Stimulated activated CD8-positive, alpha-beta memory T cell treated with anti-CD3 and anti-CD28 coated beads, Interleukin-7, amount 100 ng/mL, for 4 hours (primary cell): ENCODE measurements at regions not wholly inside any gene's neighbourhood (a gene's known extent, or its start where the extent isn't known, plus 50 kb on each side); places are given as distances from the start of the nearest gene placed in this dataset.

Experiments used
- DNase-seq, 2 donors: peaks; one replicate each; pipeline ENCODE4 v3.0.0-alpha.2; 2020; ENCODE audit warnings: low read depth in 2 of 2

DNA sequence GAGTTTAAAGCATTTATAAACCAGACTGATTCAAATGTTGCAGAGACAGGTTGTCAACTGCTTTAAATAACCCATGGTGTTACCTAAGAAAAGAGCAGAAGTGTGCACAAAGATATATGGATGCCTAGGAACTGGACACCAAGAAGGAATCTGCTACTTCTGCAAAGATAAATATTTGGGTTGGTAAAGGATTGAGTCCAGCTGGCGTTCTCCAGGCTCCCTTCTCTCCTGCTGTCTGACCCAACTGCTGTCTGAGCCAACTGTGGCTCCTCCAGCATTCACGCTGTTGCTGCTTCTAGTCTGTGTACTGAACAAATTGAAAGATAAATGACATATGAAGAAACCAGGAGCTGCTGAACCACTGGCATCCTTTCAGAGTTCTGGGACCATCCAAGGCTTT lies 1167.8 kb upstream of the PRKX start:
- DNase-seq = no peak

DNA sequence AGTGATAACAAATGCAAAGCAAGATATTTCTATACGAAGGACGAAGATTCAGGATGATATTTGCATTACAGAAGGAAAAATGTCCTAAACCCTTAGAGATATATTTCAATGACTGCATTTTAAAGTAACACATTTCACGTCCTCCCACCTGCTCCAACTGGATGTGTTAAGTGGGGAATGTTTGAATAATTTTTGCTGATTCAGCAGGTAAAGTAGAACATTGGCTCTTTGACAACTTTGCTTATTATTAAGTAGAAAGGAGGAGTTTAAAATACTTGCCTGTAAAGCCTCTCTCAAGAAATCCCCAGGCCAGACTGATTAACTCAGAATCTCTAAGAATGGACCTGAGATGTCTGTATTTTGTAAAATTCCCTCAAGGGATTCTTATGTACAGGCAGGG lies 1165.2 kb upstream of the PRKX start:
- DNase-seq = no peak

DNA sequence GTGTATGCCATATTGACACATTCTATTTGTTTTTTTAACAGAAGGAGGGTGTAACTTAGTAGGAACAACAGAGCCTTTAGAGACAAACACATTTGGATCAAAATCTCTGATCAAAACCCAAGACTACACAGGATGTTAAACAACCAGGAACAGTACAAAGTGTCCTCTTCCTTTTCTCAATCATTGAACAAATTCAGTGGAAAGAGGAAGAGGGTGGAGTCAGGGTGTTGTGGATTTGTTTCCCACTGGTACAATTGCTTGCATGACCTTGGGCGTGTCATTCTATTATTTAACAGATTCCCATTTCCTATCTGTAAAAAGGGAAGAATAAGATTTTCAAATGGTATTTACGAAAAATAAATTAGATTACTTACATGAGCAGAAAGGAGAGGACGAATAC lies 1162.8 kb upstream of the PRKX start:
- DNase-seq = no peak

DNA sequence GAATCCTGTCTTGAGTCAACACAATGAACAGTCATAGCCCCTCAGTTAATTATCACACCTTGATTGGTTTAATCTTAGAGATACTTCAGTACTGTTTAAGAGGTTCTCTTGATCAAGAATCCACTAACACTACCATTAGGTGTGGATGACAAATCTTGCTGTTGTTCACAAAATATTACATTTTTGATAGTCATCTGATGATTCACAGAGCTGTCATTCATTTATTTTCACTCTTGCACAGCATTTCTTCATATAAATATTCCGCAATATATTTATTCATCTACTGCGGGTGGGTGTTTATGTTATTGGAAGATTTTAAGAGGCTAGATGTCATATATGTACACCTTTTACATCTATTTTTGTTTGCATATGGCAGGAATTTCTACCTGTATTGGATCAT lies 1138.1 kb upstream of the PRKX start:
- no peak for DNase-seq

DNA sequence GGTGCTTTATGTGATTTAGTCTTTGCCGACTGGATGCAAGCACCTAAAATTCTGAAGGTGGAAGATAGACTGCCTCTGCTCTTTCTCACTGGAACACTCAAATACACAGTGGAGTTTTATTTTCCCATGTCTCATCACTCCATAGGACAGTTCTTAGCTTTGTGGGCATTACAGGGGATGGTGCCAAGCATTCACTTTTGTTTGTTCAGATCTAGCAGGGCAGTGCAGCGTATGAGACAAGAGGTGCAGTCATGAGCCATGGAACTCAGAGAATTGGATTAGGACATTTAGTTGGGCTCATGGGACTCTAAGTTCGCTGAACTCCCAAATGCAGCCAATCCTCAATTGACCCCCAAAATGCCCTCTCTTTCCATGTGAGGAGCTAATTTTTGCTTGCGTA lies 1136.9 kb upstream of the PRKX start:
- no peak for DNase-seq

DNA sequence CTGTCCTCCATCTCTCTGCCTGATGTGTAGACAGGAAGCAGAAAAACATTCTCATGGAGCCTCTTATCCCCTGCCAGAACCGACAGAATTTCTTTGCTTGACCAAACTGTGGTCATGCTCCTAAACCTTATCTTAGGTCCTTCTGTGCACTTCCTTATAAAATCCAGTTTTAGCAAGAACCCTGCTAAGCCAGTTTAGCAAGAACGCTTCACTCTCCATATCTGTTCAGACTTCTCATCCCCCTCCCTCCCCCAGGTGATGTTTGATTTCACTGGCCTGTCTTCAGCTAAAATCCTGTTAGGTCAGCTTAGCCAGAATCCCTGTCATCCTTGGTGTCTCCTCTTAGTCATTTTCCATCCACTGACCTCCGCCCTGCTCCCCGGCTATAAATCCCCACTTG lies 1130.9 kb upstream of the PRKX start:
- DNase-seq = no peak

DNA sequence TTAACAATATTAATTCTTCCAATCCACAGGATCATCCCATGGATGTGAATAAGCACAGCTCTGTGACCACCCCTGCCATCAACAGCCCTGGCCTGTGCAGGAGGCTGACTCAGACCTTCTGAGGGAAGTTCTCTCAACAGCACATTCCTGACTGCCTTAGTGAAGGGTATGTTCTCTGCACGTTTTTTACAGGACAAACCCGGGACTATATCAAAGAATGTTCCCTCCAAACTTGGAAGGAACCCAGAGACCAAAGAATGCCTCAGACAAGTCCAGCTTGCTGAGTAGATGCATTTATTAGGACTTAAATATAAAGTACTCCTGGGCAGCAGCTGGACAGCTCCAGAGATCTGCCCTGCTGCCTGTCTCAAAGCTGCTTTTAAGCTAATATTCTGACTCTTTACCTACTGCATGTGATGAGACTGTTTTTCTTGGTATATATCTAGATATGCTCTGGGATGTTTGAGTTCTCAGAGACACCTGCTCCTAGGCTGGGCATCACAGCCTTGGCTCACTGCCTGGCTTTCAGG lies 1127.8 kb upstream of the PRKX start:
- no peak for DNase-seq

DNA sequence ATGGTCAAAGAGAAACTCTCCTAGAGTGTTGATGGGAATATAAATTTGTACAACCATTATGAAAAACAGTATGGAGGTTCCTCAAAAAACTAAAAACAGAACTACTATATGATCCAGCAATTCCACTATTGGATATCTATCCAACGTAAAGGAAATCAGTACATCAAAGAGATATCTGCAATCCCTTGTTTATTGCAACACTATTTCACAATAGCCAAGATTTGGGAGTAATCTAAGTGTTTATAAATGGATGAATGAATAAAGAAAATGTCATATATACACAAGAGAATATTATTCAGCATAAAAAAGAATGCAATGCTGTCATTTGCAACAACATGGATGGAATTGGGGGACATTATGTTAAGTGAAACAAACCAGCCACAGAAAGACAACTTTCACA lies 1118.1 kb upstream of the PRKX start:
- no peak for DNase-seq

DNA sequence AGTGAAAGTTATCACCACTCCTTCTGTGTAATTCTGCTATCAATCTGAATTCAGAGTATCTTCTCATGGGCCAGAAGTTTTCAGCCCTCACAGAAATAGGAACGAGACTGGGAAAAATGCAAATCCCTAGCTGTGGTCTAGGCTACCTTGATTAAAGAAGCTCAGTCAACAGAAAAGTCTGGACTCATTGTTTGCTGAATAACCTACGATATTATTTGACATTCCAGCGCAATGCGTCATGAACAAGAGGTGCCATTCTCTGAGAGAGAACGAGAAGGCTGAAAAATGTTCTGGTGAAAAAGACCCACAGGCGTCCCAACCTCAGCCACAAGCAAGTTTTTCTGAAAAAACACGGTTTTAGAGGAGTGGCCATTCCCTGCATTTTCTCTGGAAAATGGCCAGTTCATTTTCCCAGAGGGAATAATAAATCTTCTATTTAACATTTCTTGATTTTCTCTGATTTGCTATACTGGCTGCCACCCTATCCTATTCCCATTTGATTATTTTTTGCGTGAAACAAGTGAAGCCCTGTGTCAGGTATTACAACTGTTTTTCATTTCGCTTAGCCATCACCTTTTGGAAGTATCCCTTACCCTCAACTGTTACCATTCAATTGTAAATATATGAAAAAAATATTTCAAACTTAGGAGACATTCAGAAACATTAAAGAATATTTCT lies 1117.6 kb upstream of the PRKX start:
- DNase-seq = no peak

DNA sequence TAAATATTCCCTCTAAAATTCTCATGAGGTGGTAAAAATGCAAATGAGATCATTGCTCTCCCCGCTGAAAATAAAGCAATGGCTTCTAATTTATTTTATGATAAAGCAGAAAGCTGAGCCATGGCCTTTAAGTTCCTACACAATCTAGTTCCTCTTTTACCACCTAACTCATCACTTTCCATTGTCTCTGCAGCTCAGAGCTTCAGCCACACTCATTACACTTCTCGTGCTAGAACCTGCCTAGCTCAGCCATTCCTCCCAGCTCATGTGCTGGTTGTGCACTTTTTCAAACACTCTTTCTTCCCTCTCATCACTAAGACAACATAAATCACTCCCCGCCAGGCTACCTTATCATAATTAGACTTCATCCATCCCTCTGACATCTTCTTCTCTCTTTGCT lies 1112.1 kb upstream of the PRKX start:
- DNase-seq = no peak

DNA sequence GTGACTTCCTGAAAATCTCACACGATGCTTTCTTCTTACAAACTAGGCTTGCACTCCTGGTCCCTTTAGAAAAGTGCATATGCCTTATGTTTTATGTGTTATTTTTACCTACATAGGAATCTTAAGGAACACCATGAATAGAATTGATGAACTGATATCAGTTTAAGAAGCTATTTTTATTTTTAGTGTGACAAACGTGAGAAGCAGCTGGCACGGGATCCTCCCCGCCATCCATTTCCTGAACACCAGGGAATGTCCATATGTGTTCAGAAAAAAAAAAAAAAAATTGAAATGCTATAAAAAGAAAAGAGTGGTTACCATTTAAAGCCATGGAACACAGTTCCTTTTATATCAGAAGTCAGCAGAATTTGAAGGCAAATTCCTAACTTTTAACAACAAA lies 1096.1 kb upstream of the PRKX start:
- no peak for DNase-seq

DNA sequence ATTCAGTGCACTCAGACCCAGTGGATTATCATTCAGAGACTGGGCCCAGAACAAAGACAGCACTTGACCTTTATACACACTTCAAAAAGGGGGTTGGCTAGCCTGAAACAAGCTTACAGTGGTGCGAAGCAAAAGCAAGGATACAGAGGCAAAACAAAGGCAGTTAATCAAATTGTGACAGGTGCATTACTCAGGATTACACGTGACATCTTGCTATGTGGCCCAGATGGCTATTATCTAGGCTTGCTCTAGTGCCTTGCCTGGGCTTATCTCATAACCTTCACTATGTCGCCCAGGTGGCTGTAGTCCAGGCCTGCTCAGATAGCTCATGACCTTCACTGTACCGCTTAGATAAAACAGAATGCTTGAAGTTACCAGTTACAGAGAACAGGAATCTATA lies 1092.1 kb upstream of the PRKX start:
- DNase-seq = no peak

DNA sequence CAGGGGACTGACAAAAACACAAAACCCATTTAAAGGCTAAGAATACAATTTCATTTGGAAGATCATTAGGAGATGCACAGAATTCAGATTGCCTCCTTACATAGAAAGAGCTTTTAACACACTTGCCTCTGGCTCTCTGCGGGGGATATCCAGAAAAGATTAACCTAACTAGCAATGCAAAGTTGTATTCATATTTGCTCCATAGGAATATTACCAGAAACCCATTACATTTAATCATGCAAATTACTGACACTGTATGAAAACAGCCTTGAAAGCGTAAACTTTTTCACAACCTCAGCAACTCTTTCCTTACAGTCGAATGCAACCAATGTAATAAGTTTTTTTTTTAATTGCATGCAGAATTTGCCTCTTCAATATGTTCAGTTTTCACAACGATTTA lies 1087.3 kb upstream of the PRKX start:
- DNase-seq = no peak

DNA sequence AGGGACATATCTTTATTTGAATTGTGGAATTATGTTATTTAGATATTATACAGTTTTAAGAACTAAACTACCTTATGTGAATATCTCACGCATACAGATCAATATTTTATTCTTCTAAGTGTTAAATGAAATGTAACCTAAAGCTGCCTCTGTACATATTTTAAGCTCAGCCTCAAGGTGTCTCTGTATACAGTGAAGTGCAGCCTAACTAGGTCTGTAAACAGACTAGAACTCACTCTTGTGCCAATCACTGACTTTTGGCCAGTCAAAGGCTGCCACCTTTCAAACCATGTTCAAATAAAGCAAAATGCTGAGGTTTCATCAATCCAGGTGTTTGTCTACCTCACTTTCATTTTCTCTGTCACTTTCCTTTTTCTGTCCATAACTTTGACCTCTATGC lies 1074.5 kb upstream of the PRKX start:
- no peak for DNase-seq

DNA sequence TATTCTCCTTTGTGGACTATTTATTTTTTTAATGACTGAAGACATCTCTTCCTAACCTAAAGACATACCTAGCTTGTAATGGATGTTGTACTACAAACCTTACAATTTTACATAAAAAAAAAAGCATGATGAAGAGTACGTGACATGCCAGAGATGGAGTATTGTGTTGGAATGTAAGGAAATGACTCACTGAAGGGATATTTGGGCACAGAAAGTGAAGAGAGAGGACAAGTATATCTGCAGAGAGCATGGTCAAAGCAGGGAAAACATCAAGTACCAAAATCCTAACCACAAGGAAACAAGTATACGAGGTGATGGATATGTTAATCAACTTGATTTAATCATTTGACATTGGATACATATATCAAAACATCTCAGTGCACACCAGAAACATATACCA lies 1051.4 kb upstream of the PRKX start:
- DNase-seq = no peak

DNA sequence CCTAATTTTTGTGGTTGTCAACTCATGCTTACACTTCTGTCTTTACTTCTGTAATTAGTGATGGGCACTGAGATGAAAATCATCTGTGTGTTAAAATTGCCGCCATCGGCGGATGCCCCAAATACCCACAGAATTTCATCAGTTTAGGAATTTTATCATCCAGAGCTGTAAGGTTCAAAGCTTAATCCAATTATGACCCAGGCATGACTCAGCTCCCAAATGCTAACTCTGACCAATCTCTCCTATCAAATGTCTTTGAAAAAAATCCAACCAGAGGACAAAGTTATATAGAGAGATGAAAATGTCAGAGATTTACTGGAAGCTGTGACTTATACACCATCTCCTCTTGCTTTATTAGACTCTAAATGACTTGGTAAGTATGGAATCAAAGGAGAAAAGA lies 1048.7 kb upstream of the PRKX start:
- DNase-seq = no peak

DNA sequence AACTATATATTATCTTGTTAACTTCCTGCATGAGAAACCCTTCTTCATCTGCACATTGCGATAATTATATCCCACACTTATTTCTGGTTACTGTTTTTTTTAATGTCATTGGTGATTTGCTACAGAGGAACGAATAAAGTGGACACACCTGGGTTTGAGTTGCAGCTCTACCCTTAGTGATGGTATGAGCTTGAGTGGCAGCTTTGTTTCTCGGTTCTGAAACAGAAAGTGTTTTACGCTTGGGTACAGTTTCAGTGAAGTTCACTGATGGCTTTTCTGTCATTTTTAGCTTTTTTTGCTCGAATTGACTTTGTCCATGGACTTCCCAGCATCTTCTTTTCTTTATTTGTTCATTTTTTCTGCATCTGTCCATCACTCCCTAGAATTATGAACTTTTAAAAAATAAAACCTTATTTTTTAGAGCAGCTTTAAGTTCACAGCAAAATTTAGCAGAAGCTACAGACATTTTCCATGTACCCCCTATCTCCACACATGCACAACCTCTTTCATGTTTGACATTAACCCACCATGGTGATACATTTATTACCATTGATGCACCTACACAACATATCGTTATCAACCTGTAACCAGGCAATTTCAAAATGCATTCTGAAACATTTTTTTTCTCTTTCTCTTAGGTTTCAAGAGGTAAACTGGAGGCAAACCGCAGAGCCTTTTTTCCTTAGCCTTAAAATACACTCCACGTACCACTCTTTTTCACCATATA lies 1041.6 kb upstream of the PRKX start:
- no peak for DNase-seq

DNA sequence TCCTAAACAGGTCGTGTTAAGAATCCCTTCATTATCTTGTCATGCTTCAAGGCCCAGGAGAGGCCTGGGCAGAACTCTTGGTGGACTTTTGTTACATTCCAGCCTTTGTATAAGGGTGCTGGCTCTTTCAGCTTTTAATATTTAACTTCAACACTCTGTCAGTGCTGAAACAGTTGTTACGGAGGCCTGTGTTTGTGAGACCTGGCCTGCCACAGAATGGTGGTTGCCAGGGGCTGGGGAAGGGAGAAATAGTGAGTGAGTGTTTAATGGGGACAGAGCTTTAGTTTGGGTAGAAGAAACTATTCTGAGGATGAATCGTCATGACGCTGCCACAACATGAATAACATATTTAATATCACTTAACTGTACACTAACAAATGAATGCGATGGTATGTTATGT lies 1027.6 kb upstream of the PRKX start:
- no peak for DNase-seq

DNA sequence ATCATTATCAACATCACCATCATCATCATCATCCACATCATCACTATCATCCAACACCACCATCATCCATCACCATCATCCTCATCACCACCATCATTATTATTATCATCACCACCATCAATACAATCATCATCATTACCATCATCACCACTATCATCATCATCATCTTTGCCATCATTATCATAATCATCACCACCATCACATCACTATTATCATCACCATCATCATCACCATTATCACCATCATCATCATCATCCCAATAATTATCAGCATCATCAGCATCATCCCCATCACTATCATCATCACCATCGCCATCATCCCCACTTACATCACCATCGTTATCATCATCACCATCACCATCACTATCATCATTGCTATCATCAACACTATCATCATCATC lies 1021.9 kb upstream of the PRKX start:
- no peak for DNase-seq

DNA sequence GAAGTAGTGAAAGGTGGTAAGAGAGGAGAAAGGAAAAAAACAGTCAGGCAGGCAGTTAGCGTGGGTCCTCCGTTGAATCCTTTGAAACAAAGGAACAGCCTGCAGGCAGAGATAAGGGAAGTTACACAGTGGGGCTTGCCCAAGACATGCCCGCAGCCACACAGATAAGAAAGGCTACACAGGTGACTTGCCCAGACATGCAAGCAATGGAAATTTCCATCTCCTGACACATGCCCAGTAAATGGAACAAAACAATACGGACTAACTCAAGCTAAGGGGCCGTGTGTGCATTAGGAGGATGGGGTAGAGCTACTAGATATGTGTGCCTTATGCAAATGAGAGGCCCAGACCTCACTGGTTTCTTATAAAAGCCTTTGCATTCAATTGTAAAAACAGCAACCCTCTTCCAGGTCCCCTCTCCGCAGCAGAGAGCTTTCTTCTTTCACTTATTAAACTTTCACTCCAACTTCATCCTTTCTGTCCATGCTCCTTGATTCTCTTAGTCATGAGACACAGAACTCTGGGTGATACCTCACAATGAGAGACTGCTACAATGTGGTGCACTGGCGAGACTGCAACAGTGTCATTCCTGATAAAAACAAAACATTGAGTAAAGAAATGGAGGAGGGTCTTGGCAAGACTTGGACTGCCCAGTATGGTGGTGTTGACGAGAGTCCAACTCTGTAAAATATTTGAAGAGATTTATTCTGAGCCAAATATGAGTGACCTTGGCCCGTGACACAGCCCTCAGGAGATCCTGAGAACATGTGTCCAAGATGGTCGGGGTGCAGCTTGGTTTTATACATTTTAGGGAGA lies 997.4 kb upstream of the PRKX start:
- DNase-seq = no peak

DNA sequence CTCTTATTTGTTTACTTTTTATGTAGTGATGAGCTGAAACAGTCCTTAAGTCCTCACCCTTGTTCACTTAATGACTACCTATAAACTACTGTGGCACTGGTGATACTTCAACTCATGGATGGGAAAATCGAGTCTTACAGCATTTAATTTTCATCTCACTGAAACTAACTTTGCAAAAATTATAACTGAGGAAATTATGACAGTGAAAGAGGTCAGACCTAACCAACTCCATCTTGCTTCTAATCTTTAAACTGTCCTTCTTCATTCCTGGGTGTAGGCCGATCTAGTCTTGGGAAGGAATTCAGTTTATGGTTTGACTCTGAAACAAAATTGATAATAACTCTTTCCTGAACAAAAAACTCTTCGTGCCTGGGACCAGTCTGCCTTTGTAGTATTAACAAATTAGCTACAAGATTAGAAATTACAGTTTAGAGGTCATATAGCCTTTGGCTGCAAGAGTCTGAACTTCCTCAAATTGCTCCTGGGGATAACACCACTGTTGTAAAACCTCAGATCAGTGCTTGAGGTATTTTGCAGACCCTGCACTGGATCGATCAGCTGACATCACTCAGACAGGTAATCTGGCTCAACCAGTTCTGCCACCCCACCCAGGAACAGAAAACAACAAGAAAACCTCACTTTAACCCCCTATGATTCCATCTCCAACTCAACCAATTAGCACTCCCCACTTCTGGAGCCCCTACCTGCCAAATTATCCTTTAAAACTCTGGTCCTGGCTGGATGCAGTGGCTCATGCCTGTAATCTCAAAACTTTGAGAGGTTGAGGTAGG lies 995.7 kb upstream of the PRKX start:
- no peak for DNase-seq

DNA sequence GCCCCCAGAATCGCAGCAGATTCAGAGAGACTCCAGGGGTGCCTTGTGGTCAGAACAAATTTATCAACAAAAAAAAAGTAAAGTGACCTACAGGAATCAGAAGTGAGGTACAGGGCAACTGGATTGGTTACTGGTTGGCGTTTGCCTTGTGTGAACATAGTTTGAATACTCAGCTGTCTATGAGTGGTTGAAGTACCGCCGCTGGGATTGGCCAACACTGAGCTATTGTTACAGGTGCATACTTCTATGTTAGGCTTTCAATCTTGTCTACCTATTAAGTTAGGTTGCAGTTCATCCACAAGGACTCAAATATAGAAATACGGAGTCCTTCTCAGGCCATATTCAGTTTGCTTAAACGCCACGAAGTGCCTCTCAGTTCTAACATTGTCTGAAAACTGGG lies 993.5 kb upstream of the PRKX start:
- DNase-seq = no peak
